ENCODE measurements at regions not wholly inside any gene's neighbourhood (a gene's known extent, or its start where the extent isn't known, plus 50 kb on each side); places are given as distances from the start of the nearest gene placed in this dataset.
"Not testable (repeated sequence)": the region's sequence is repeated elsewhere in the genome, so short reads cannot be mapped to it uniquely, and the experiment has no call there.

DNA sequence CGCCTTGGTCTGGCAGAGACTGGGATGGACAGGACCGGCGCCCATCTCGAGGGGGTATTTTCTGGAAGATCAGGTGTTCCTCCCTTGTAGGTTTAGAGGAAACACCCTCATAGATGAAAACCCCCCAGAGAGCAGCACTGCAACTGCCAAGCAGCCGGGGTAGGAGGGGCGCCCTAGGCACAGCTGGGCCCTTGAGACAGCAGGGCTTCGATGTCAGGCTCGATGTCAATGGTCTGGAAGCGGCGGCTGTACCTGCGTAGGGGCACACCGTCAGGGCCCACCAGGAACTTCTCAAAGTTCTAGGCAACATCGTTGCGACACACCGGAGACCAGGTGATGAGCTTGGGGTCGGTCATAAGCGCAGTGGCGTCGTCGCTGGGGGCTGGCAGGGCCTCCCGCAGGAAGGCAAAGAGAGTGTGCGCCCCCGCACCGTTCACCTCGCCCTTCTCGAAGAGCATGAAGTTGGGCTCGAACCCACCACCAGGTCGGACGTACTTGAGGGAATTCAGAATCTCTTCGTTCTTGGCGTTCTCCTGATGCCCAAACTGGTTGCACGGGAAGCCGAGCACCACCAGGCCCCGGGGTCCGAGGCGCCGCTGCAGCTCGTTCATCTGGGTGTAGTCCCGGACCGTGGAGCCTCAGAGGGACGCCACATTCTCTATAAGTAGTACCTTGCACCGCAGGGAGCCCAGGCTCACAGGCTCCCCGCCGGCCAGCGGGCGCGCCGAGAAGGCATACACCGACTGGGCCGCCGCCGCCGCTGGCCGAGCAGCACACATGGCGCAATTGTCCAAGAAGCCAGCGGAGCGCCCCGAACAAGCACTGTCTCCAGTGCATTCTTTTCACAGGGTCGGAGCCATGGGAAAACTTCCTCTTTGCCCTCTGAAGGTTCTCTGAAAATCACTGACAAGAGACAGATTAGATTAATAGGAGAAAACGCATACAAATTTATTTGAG, 59.0 kb upstream of the ATXN3L start:
- DNase-seq, result not testable (repeated sequence)

DNA sequence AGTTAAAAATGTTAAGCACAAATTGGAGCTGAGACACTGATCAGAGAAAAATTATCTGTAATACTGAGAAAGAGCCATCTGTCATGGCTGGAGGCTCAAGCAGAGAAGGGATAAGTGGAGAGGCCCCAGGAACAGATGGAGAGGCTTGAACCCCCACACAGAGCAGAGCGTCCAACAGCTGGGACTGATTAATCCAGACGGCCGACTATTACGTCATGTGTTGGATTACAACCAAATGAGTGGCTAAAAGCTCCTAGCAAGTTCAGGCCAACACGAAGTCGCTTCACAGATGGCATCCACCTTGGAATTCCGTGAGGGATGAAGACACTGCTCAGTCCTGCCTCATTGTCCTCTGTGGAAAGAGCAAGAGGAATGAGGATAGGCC, 57.7 kb upstream of the ATXN3L start:
- DNase-seq, result peak; percentile 7 to 53

DNA sequence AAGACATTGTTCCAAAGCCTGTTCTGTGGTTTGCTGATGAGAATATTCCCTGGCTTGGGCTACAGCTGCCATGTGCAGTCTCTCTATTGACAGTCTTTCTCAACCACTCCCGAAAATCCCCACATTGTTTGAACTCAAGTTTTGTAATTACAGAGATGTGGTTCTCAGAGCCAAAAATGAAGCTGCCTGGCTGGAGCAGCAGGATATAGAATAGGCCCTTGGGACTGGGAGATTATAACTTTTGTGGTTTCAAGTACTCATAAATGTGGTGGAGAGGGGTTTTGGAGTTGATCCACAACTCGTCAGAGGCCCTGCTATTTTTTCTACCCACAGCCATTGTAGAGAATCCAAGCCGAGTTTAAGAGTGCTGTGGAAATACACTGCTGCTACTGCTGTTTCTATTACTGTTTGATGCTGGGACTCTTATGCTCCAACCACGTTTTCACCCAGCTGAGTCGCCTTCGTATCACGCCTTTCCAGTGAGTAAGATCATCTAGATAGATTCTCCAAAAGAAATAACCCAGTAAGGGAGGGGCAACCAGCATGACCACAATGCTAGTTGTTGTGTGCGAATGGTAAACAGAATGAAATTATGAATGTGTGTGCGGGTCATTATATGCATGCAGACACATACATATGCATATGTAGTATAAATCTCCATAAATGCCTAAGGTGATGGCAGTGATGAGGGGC, 57.1 kb upstream of the ATXN3L start:
- peak; percentile 27 to 33 for DNase-seq

DNA sequence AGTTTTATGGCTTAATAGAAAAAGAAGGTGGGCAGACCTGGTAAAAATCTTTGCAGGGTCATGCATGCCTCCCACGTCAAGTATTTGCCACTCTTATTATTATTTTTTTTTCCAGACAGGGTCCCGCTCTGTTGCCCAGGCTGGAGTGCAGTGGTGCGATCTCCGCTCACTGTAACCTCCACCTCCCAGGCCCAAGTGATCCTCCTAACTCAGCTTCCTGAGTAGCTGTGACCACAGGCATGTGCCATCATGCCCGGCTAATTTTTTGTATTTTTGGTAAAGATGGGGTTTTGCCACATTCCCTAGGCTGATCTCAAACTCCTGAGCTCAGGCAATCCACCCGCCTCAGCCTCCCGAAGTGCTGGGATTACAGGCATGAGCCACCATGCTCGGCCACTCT, 55.7 kb upstream of the ATXN3L start:
- DNase-seq, result not testable (repeated sequence)

DNA sequence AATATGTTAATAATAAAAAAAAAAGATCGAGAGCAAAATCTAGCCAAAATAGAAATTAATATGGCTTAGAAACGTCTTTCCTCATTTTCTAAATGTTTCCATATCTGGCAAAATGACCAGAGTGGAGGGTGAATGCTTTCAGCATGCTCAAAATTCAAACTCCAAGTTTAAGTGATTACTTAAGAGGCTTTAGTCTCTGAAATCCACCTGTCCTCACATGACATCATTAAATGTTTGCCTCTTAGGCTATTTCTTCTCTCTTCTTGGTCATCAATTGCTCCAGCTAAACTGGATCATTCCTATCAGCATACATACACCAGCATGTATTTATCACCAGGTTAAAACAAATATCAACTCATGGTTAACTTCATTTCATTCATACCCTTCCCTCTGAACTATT, 54.5 kb upstream of the ATXN3L start:
- DNase-seq, result no peak

DNA sequence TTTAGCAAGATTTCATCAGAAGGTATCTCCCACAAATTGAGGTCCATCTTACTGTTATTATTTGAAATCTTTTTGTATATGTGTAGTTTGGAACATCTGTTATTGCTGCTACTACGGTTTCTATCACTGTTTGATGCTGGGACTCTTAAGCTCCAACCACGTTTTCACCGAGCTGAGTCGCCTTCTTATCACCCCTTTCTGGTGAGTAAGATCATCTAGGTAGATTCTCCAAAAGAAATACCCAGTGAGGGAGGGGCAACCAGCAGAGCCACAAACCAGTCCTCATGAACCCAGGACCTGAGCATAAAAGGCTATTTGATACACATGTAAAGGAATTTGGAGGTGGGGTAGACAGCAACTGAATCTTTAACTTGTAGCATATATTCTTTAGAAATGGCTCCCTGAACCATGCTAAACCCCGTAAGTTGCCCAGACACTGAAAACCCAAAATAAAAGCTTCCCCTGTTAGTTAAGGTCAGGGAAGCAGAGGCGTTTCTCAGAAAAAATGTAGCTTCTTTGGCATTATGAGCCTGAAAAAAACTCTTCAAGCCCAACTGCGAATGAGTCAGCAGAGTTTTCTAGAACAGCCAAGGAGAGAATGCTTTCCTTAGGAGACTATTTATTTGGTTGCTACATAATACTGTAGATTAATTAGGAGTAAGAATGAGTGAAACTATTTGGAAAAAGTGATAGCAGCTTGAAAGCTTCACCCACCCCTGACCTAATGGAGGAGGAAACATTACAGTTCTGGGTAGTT, 53.8 kb upstream of the ATXN3L start:
- no peak for DNase-seq

DNA sequence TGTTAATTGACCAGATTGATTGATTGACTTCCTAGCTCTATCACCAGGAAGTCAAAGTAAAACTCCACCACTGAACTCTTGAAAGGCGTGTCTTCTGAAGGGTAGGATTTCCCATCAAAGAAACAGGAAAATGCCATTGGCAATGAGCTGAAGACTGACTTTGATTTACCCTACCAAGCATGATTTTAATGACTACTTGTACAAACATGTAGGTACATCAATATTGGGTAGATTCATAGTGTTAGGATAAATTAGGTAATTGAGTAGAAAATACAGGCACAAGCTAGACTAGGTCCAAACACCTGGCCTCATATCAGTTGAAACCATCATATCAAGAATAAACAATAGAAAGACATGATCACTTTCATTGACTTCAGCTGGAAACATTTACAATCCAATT, 53.2 kb upstream of the ATXN3L start:
- no peak for DNase-seq

DNA sequence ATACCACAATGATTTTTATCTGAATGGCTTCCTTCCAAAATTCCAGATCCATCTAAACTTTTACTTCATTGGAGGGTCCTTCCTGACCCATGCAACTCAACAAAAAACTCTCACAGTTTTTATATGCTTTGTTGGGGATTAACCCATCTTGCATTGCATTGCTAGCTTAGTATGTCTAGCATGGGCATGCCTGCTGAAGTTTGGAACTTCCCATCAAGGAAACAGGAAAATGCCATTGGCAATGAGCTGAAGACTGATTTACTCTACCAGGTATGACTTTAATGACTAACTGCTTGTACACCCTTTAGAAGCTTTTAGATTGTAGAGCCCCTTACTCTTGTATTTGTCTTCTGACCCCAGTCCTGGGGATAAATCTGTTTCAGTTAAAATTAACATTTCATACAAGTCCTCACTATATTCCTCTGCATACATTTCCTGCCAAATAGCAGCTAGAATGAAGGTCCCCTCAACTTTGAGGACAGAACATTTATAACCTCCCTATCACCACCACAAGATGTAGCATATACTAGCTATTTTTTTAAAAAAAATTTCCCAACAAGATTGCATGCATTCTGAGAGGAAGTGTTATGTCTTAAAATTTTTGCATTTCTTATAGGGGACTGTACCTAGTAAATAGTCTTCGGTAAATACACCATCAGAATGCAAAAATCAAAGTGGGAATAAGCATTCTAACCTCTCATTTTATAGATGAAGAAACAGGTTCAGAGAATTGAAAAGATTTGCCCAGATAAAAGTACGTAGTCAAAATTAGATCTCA, 52.5 kb upstream of the ATXN3L start:
- no peak for DNase-seq

DNA sequence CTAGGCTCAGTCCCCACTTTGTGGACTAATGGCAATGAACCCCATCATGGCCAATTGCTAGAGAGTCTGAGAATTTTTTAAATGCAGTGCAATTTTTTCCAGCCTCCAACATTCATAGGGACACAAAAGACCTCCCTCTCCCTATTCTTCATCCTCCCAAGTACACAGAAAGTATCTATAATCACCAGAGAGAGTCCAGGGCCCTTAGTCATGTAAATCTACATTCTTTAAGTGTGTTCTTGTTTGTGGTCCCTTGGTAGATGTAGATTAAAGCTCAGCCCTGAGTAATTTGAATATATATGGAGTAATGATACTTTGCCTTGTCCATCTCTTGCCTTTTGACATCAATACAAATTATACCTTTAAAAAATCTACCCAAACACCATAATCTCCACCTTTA, 51.3 kb upstream of the ATXN3L start:
- no peak for DNase-seq

DNA sequence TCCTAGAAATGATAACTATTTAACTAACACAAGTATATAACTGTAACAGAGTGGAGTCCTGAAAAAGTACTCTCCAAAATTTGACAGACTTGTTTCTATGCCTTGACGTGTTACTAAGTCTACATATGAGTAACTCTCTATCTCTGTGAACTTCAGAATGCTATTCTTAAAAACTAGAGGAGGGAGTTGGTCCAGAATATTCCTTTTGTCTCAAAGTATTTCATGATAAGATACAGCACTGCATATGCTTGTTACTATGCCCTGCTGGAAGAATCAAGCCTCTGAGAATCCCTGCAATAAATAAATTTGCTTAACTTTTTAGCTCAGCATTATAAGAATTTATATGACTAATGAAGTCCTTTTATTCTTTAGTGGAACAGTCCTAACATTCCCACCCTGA, 50.9 kb upstream of the ATXN3L start:
- no peak for DNase-seq

Data from SHP77 (cell line).